Endodermal cell (in vitro differentiated cells): ENCODE measurements at regions not wholly inside any gene's neighbourhood (a gene's known extent, or its start where the extent isn't known, plus 50 kb on each side); places are given as distances from the start of the nearest gene placed in this dataset.

ENCODE experiments used
- DNase-seq: peaks from one replicate; pipeline ENCODE4 v3.0.0-alpha.2; 2017
- H3K27ac ChIP-seq: 2 replicates; pipeline ENCODE4 v1.5.1; 2013; ENCODE audit warnings: mild to moderate bottlenecking, low read depth, low read length, moderate library complexity
- H3K27me3 ChIP-seq: 2 replicates; pipeline ENCODE4 v1.6.1; 2013; ENCODE audit warnings: mild to moderate bottlenecking, low read length, moderate library complexity; ENCODE audit not compliant: insufficient read depth, control insufficient read depth, poor library complexity, severe bottlenecking
- H3K36me3 ChIP-seq: 2 replicates; pipeline ENCODE4 v1.7.0; 2013; ENCODE audit warnings: mild to moderate bottlenecking, low read length, moderate library complexity; ENCODE audit not compliant: control insufficient read depth, insufficient read depth
- H3K4me1 ChIP-seq: one replicate; pipeline ENCODE4 v1.7.0; 2013; ENCODE audit warnings: low read length; ENCODE audit not compliant: control insufficient read depth, insufficient read depth
- H3K4me3 ChIP-seq: 2 replicates; pipeline ENCODE4 v1.5.1; 2013; ENCODE audit warnings: mild to moderate bottlenecking, low read length, moderate library complexity
- H3K9ac ChIP-seq: 2 replicates; pipeline ENCODE4 v1.6.1; 2013; ENCODE audit warnings: mild to moderate bottlenecking, low read length, moderate library complexity; ENCODE audit not compliant: poor library complexity, severe bottlenecking; ENCODE audit errors: extremely low read depth
- H3K9me3 ChIP-seq: 2 replicates; pipeline ENCODE4 v1.6.1; 2013; ENCODE audit warnings: mild to moderate bottlenecking, low read length, moderate library complexity; ENCODE audit not compliant: control insufficient read depth
- H3K27ac Mint-ChIP-seq: 2 replicates; pipeline ENCODE4 v1.8.0; 2020; ENCODE audit warnings: mixed read lengths
- H3K27me3 Mint-ChIP-seq: 2 replicates; pipeline ENCODE4 v1.8.0; 2021; ENCODE audit warnings: mild to moderate bottlenecking, mixed read lengths; ENCODE audit not compliant: insufficient read depth
- H3K36me3 Mint-ChIP-seq: 2 replicates; pipeline ENCODE4 v1.8.0; 2020; ENCODE audit warnings: low read depth, mixed read lengths
- H3K4me1 Mint-ChIP-seq: 2 replicates; pipeline ENCODE4 v1.8.0; 2020; ENCODE audit warnings: mixed read lengths
- H3K4me3 Mint-ChIP-seq: 2 replicates; pipeline ENCODE4 v1.8.0; 2020; ENCODE audit warnings: mild to moderate bottlenecking, moderate library complexity, mixed read lengths
- H3K9me3 Mint-ChIP-seq: 2 replicates; pipeline ENCODE4 v1.8.0; 2020; ENCODE audit warnings: mild to moderate bottlenecking, mixed read lengths
- CTCF ChIP-seq: fragments of 200-600 bp; sonication (generic); conservative IDR thresholded peaks from 2 replicates; pipeline ENCODE4 v1.5.0; 2021; ENCODE audit warnings: antibody characterized with exemption, mild to moderate bottlenecking
- WGBS, 2 experiments: methylation state at CpG; one replicate each; pipeline versions ENCODE4 v1.1.5 to v1.1.7; 2013; ENCODE audit warnings: missing lambda C conversion rate in 2 of 2, mixed read lengths in 1 of 2; ENCODE audit not compliant: insufficient coverage in 1 of 2, insufficient read length in 1 of 2; 5-methylcytosine and 5-hydroxymethylcytosine counted together

DNA sequence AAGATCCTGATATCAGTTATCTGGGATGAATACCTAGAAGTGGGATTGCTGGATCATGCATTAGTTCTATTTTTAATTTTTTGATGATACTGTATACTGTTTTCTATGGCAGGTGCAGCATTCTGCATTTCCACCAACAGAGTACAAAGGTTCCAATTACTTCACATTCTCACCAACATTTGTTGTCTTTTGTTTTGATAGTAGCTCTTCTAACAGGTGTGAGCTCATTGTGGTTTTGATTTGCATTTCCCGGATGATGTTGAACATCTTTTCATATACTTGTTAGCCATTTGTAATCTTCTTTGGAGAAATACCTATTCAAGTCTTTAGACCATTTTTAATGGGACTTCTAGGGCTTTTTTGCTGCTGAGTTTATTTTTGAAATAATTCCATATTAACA lies 139.2 kb upstream of the AMOT start:
- TF ChIP-seq CTCF: no peak
- H3K9ac ChIP-seq: no peak overlapping the region
- H3K27me3 ChIP-seq: no peaks in the 10 kb centered on the region
- no CpG with 5 or more reads among the region's 1 CpG for WGBS, 2 experiments
- no peak overlapping the region for H3K4me3 ChIP-seq
- Mint-ChIP-seq H3K36me3 (no peaks in the 10 kb centered on the region), H3K9me3 (peaks cover 2% of the 10 kb centered on the region), H3K4me1 (peaks cover 6% of the 10 kb centered on the region), H3K27ac (no peak overlapping the region), H3K4me3 (no peak overlapping the region), H3K27me3 (peaks cover 6% of the 10 kb centered on the region)
- H3K9me3 ChIP-seq: no peaks in the 10 kb centered on the region
- DNase-seq: no peak
- no peaks in the 10 kb centered on the region for H3K36me3 ChIP-seq
- H3K4me1 ChIP-seq: no peaks in the 10 kb centered on the region
- no peak overlapping the region for H3K27ac ChIP-seq

DNA sequence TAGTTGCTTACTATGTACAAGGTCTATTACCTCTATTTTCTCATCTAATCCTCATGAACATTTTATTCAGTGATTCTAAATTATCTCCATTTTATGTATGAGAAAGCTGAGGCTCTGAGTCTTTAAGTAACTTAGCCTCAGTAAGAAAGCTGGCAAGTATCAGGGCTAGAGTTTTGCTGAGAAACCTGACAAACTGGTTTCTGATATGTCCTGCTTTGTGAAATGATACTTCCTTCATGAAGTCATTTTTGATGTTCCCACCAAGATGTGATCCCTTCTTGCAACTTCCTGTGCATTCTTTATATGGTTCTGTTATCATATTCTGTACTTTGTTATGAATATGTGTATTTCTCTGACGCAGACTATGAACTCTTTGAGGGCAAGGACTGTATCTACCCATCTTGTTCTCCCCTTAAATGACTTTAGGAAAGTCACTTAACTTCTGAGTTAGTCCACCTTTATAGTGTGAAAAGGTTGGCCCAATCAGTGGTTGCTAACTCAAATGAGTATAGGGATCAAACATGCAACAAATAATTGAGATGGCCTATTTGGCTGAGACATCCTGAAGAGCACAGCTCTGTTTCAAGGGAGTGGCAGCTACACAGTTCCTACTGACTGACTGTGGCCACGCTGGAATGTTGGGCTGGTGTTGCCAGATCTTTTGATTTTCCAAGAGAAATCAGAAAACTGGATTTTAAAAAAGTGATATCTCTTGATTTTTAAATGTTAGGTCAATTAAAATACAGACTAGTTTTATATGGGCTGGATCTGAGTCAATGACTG lies 127.9 kb upstream of the AMOT start:
- DNase-seq: no peak
- H3K9ac ChIP-seq: no peak overlapping the region
- Mint-ChIP-seq H3K4me1 (peaks cover 4% of the 10 kb centered on the region), H3K9me3 (no peaks in the 10 kb centered on the region), H3K27me3 (no peaks in the 10 kb centered on the region), H3K4me3 (no peak overlapping the region), H3K36me3 (no peaks in the 10 kb centered on the region), H3K27ac (no peak overlapping the region)
- no peaks in the 10 kb centered on the region for H3K27me3 ChIP-seq
- no peaks in the 10 kb centered on the region for H3K4me1 ChIP-seq
- 100% methylated on average over 1 of the region's 2 CpGs; no CpG with 5 or more reads in 1 of the 2 experiments for WGBS, 2 experiments
- H3K4me3 ChIP-seq: no peak overlapping the region
- no peak for TF ChIP-seq CTCF
- H3K27ac ChIP-seq: no peak overlapping the region
- H3K36me3 ChIP-seq: no peaks in the 10 kb centered on the region
- no peaks in the 10 kb centered on the region for H3K9me3 ChIP-seq

DNA sequence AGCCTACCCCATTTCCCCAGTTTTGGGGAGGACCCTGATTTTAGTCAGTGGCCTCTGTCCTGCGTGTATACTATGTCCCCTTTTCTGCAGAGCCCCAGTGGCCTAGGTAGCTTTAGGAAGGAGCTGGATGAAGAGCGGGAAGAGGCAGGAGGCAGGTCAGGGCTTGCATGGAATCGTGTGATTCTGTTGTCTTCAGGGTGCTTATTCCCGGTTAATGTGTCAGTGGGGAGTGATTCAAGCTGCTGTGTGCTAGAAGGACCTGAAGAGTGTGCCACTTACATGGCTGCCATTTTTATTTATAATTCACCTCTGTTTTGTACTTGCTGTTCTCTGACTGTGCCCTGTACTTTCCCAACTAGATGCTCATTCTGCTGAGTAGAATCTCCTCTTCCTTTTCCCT lies 127.3 kb upstream of the AMOT start:
- H3K27ac ChIP-seq: no peak overlapping the region
- no peaks in the 10 kb centered on the region for H3K36me3 Mint-ChIP-seq
- no peak for DNase-seq
- no peaks in the 10 kb centered on the region for H3K9me3 ChIP-seq
- peaks cover 4% of the 10 kb centered on the region for H3K4me1 Mint-ChIP-seq
- no peaks in the 10 kb centered on the region for H3K27me3 Mint-ChIP-seq
- H3K9ac ChIP-seq: no peak overlapping the region
- H3K36me3 ChIP-seq: no peaks in the 10 kb centered on the region
- H3K4me1 ChIP-seq: no peaks in the 10 kb centered on the region
- H3K27ac Mint-ChIP-seq: no peak overlapping the region
- WGBS, 2 experiments: 76% methylated on average over 4 of the region's 4 CpGs; no CpG with 5 or more reads in 1 of the 2 experiments
- no peak for TF ChIP-seq CTCF
- no peaks in the 10 kb centered on the region for H3K9me3 Mint-ChIP-seq
- no peak overlapping the region for H3K4me3 Mint-ChIP-seq
- H3K27me3 ChIP-seq: no peaks in the 10 kb centered on the region
- no peak overlapping the region for H3K4me3 ChIP-seq
